Erythroblast (primary cell): ENCODE measurements at regions not wholly inside any gene's neighbourhood (a gene's known extent, or its start where the extent isn't known, plus 50 kb on each side); places are given as distances from the start of the nearest gene placed in this dataset.

Experiments
- GATA1 ChIP-seq: IDR thresholded peaks from 2 replicates; pipeline ENCODE4 v1.6.1; 2011; ENCODE audit warnings: low read depth, mild to moderate bottlenecking, control low read depth, low read length, moderate library complexity
- POLR2A ChIP-seq: IDR thresholded peaks from 2 replicates; pipeline ENCODE4 v1.6.1; 2011; ENCODE audit warnings: mild to moderate bottlenecking, low read length

DNA sequence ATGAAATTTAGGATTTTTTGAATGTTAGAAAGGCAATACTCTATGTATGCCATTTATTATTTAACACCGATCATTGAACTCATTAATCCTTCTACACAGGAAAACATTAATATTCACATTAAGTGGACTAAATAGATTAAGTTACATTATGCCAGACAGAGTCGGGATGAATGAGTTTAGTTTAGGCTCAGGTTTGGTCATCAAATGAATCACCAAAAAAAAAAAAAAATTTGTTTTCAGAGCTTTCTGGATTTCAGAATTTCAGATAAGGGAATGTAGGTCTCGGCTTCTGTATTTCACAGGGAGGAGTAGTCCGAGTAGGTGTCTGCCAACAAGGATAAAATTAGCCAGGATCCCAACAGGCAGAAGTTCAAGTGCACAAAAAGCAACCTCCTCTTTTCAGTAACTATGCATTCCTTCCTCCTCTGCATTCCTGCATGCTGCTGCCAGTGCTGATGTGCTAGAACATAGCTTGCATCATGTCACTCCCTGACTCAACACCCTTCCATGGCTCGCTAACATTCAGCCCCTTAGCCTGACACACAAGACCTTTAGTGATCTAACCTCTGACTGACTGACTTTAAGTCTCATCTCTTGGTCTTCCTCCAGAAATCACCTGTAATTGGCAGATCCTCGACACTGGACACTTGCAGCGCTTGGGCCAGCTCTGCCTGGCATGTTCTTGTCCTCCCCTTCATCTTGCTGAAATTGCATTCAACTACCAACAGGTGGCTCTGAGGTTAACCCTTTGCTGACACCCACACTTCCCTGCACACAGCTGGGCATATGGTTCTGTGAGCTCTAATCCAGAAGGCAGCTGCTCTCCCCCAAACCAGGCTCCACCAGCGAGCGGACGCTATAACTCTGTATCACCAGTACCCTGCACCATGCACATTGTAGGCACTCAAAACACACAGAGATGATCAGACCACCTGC, 145.4 kb upstream of the PROK2 start:
- no peak for TF ChIP-seq POLR2A
- TF ChIP-seq GATA1 = no peak
